ENCODE measurements at regions not wholly inside any gene's neighbourhood (a gene's known extent, or its start where the extent isn't known, plus 50 kb on each side); places are given as distances from the start of the nearest gene placed in this dataset.

DNA sequence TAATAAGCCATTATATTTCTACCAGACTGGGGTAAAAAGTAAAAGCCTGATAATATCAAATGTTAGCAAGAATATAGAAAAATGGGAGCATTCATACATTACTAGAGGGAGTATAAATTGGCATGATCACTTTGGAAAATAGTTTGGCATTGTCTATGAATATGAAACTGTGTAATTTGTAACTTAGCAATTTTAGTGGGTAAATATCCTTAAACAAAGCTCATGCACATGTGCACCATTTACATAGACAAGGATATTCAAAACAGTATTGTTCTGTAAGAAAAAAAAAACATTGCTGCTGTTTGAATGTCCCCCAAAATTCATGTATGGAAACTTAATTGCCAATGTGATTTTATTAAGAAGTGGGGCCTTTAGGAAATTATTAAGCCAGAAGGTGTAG lies 166.4 kb upstream of the SLC27A6 start:
- Histone ChIP-seq H3K27ac (ENCODE audit: low read depth in 2 of 2, low read length in 1 of 2) (no peak overlapping the region), H3K27me3 (ENCODE audit: control insufficient read depth in 1 of 2, insufficient read depth in 2 of 2, low read length in 2 of 2) (no peaks in the 10 kb centered on the region), H3K4me3 (ENCODE audit: low read depth in 1 of 2, low read length in 2 of 2) (no peak overlapping the region), H3K4me1 (ENCODE audit: control insufficient read depth in 2 of 2, insufficient read depth in 2 of 2, low read length in 1 of 2) (no peaks in the 10 kb centered on the region), H3K9me3 (ENCODE audit: control insufficient read depth in 2 of 2, insufficient read depth in 1 of 2, low read depth in 1 of 2, low read length in 1 of 2) (no peaks in the 10 kb centered on the region), H3K36me3 (ENCODE audit: control insufficient read depth in 2 of 2, insufficient read depth in 2 of 2, low read length in 1 of 2) (no peaks in the 10 kb centered on the region)

GRCh38 chr5:128799945-128800344 lies 165.3 kb upstream of the SLC27A6 start:
- Histone ChIP-seq H3K36me3 (ENCODE audit: control insufficient read depth in 2 of 2, insufficient read depth in 2 of 2, low read length in 1 of 2) (no peaks in the 10 kb centered on the region), H3K9me3 (ENCODE audit: control insufficient read depth in 2 of 2, insufficient read depth in 1 of 2, low read depth in 1 of 2, low read length in 1 of 2) (no peaks in the 10 kb centered on the region)
- 85 to 94% methylated on average over 4 of the region's 4 CpGs for WGBS, 2 donors

GRCh38 chr5:128800377-128800776 lies 164.9 kb upstream of the SLC27A6 start:
- Histone ChIP-seq H3K4me3 (ENCODE audit: low read depth in 1 of 2, low read length in 2 of 2) (no peak overlapping the region), H3K27ac (ENCODE audit: low read depth in 2 of 2, low read length in 1 of 2) (no peak overlapping the region), H3K36me3 (ENCODE audit: control insufficient read depth in 2 of 2, insufficient read depth in 2 of 2, low read length in 1 of 2) (no peaks in the 10 kb centered on the region), H3K27me3 (ENCODE audit: control insufficient read depth in 1 of 2, insufficient read depth in 2 of 2, low read length in 2 of 2) (no peaks in the 10 kb centered on the region), H3K9me3 (ENCODE audit: control insufficient read depth in 2 of 2, insufficient read depth in 1 of 2, low read depth in 1 of 2, low read length in 1 of 2) (no peaks in the 10 kb centered on the region), H3K4me1 (ENCODE audit: control insufficient read depth in 2 of 2, insufficient read depth in 2 of 2, low read length in 1 of 2) (no peaks in the 10 kb centered on the region)
- 84 to 100% methylated on average over 1 of the region's 1 CpG for WGBS, 2 donors

More at GRCh38 chr5:128799945-128800344, 165.3 kb upstream of the SLC27A6 start:
- H3K4me1 ChIP-seq (ENCODE audit: control insufficient read depth in 2 of 2, insufficient read depth in 2 of 2, low read length in 1 of 2): no peaks in the 10 kb centered on the region
- no peak overlapping the region for H3K27ac ChIP-seq (ENCODE audit: low read depth in 2 of 2, low read length in 1 of 2)
- H3K27me3 ChIP-seq (ENCODE audit: control insufficient read depth in 1 of 2, insufficient read depth in 2 of 2, low read length in 2 of 2): no peaks in the 10 kb centered on the region
- no peak overlapping the region for H3K4me3 ChIP-seq (ENCODE audit: low read depth in 1 of 2, low read length in 2 of 2)

DNA sequence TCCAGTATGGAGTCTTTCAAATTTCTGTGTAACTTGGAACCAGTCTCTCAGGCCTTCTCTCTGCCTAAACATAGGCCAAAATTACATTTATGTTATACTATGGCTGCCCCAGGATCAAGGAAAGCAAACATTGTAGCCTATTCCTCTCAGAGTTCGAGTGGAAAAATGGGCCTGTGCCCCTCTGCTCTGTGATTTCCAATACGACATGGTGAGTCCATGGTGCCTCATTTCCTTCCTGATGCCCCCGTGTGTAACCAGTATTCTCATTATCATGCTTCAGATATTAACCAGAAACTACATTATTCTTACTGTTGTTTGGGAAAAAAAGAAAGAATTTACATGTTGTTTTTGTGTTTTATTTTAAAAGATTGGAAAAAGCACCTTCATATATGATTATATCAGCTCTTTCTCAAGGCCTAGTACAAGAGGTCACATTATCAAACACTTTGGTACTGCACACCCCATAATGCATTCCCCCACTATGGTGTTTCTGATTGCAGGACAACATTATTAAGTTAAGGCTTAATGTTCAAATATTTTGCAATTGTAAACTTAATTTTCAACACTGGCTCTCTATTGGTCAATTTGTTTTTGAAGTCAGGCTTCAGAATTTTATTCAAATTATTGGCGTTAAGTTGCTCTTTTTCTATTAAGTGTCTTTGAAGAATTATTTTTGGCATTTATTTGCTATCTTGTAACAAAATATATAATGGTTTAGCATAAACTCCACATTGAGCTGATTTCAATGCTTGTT lies 151.8 kb upstream of the SLC27A6 start:
- Histone ChIP-seq H3K4me1 (ENCODE audit: control insufficient read depth in 2 of 2, insufficient read depth in 2 of 2, low read length in 1 of 2) (no peaks in the 10 kb centered on the region), H3K27me3 (ENCODE audit: control insufficient read depth in 1 of 2, insufficient read depth in 2 of 2, low read length in 2 of 2) (no peaks in the 10 kb centered on the region), H3K4me3 (ENCODE audit: low read depth in 1 of 2, low read length in 2 of 2) (no peak overlapping the region), H3K9me3 (ENCODE audit: control insufficient read depth in 2 of 2, insufficient read depth in 1 of 2, low read depth in 1 of 2, low read length in 1 of 2) (no peaks in the 10 kb centered on the region), H3K27ac (ENCODE audit: low read depth in 2 of 2, low read length in 1 of 2) (no peak overlapping the region), H3K36me3 (ENCODE audit: control insufficient read depth in 2 of 2, insufficient read depth in 2 of 2, low read length in 1 of 2) (no peaks in the 10 kb centered on the region)
- WGBS, 2 donors: 77 to 84% methylated on average over 4 of the region's 4 CpGs

- Histone ChIP-seq H3K27me3 (ENCODE audit: control insufficient read depth in 1 of 2, insufficient read depth in 2 of 2, low read length in 2 of 2) (no peaks in the 10 kb centered on the region), H3K4me1 (ENCODE audit: control insufficient read depth in 2 of 2, insufficient read depth in 2 of 2, low read length in 1 of 2) (no peaks in the 10 kb centered on the region), H3K4me3 (ENCODE audit: low read depth in 1 of 2, low read length in 2 of 2) (no peak overlapping the region), H3K27ac (ENCODE audit: low read depth in 2 of 2, low read length in 1 of 2) (no peak overlapping the region), H3K36me3 (ENCODE audit: control insufficient read depth in 2 of 2, insufficient read depth in 2 of 2, low read length in 1 of 2) (no peaks in the 10 kb centered on the region), H3K9me3 (ENCODE audit: control insufficient read depth in 2 of 2, insufficient read depth in 1 of 2, low read depth in 1 of 2, low read length in 1 of 2) (no peaks in the 10 kb centered on the region)
- WGBS, 2 donors: 64 to 74% methylated on average over 5 of the region's 5 CpGs
Observed at GRCh38 chr5:128815201-128815600, 150.1 kb upstream of the SLC27A6 start.

GRCh38 chr5:128825826-128826225 lies 139.5 kb upstream of the SLC27A6 start:
- H3K4me1 ChIP-seq (ENCODE audit: control insufficient read depth in 2 of 2, insufficient read depth in 2 of 2, low read length in 1 of 2): no peaks in the 10 kb centered on the region
- no peak overlapping the region for H3K27ac ChIP-seq (ENCODE audit: low read depth in 2 of 2, low read length in 1 of 2)
- 56 to 60% methylated on average over 1 of the region's 1 CpG for WGBS, 2 donors
- no peak overlapping the region for H3K4me3 ChIP-seq (ENCODE audit: low read depth in 1 of 2, low read length in 2 of 2)
- no peaks in the 10 kb centered on the region for H3K36me3 ChIP-seq (ENCODE audit: control insufficient read depth in 2 of 2, insufficient read depth in 2 of 2, low read length in 1 of 2)
- H3K9me3 ChIP-seq (ENCODE audit: control insufficient read depth in 2 of 2, insufficient read depth in 1 of 2, low read depth in 1 of 2, low read length in 1 of 2): no peaks in the 10 kb centered on the region
- no peaks in the 10 kb centered on the region for H3K27me3 ChIP-seq (ENCODE audit: control insufficient read depth in 1 of 2, insufficient read depth in 2 of 2, low read length in 2 of 2)

DNA sequence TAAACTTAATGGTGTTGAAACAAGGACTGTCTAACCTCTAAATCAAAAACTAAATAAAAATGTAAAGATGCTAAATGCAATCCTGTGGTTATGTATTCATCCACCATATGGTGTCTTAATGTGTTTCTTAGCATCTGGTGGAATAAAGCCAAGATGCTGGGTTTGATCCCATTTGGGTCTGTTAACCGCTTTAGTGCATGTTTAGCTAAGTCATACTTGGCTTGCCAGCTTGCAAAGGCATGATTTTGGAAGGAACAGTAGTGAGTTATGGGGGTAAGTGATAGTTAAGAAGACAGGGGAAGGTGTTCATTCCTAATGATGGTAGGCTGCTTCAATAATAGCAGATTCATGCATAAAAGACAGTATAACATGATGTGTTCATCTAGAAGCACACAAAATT lies 139.0 kb upstream of the SLC27A6 start:
- Histone ChIP-seq H3K4me1 (ENCODE audit: control insufficient read depth in 2 of 2, insufficient read depth in 2 of 2, low read length in 1 of 2) (no peaks in the 10 kb centered on the region), H3K9me3 (ENCODE audit: control insufficient read depth in 2 of 2, insufficient read depth in 1 of 2, low read depth in 1 of 2, low read length in 1 of 2) (no peaks in the 10 kb centered on the region), H3K27me3 (ENCODE audit: control insufficient read depth in 1 of 2, insufficient read depth in 2 of 2, low read length in 2 of 2) (no peaks in the 10 kb centered on the region), H3K36me3 (ENCODE audit: control insufficient read depth in 2 of 2, insufficient read depth in 2 of 2, low read length in 1 of 2) (no peaks in the 10 kb centered on the region), H3K4me3 (ENCODE audit: low read depth in 1 of 2, low read length in 2 of 2) (no peak overlapping the region), H3K27ac (ENCODE audit: low read depth in 2 of 2, low read length in 1 of 2) (no peak overlapping the region)
- WGBS, 2 donors: 75 to 86% methylated on average over 1 of the region's 1 CpG

GRCh38 chr5:128836571-128836970 lies 128.7 kb upstream of the SLC27A6 start:
- H3K27me3 ChIP-seq (ENCODE audit: control insufficient read depth in 1 of 2, insufficient read depth in 2 of 2, low read length in 2 of 2): no peaks in the 10 kb centered on the region
- 39 to 51% methylated on average over 5 of the region's 5 CpGs for WGBS, 2 donors
- no peak overlapping the region for H3K27ac ChIP-seq (ENCODE audit: low read depth in 2 of 2, low read length in 1 of 2)
- no peaks in the 10 kb centered on the region for H3K9me3 ChIP-seq (ENCODE audit: control insufficient read depth in 2 of 2, insufficient read depth in 1 of 2, low read depth in 1 of 2, low read length in 1 of 2)
- H3K4me3 ChIP-seq (ENCODE audit: low read depth in 1 of 2, low read length in 2 of 2): no peak overlapping the region
- H3K4me1 ChIP-seq (ENCODE audit: control insufficient read depth in 2 of 2, insufficient read depth in 2 of 2, low read length in 1 of 2): no peaks in the 10 kb centered on the region
- no peaks in the 10 kb centered on the region for H3K36me3 ChIP-seq (ENCODE audit: control insufficient read depth in 2 of 2, insufficient read depth in 2 of 2, low read length in 1 of 2)

- H3K27me3 ChIP-seq (ENCODE audit: control insufficient read depth in 1 of 2, insufficient read depth in 2 of 2, low read length in 2 of 2): no peaks in the 10 kb centered on the region
- no peak overlapping the region for H3K4me3 ChIP-seq (ENCODE audit: low read depth in 1 of 2, low read length in 2 of 2)
- no peaks in the 10 kb centered on the region for H3K9me3 ChIP-seq (ENCODE audit: control insufficient read depth in 2 of 2, insufficient read depth in 1 of 2, low read depth in 1 of 2, low read length in 1 of 2)
- no peaks in the 10 kb centered on the region for H3K36me3 ChIP-seq (ENCODE audit: control insufficient read depth in 2 of 2, insufficient read depth in 2 of 2, low read length in 1 of 2)
- H3K27ac ChIP-seq (ENCODE audit: low read depth in 2 of 2, low read length in 1 of 2): no peak overlapping the region
- H3K4me1 ChIP-seq (ENCODE audit: control insufficient read depth in 2 of 2, insufficient read depth in 2 of 2, low read length in 1 of 2): no peaks in the 10 kb centered on the region
Observed at GRCh38 chr5:128838623-128839022, 126.7 kb upstream of the SLC27A6 start.

- Histone ChIP-seq H3K27ac (ENCODE audit: low read depth in 2 of 2, low read length in 1 of 2) (no peak overlapping the region), H3K27me3 (ENCODE audit: control insufficient read depth in 1 of 2, insufficient read depth in 2 of 2, low read length in 2 of 2) (no peaks in the 10 kb centered on the region), H3K36me3 (ENCODE audit: control insufficient read depth in 2 of 2, insufficient read depth in 2 of 2, low read length in 1 of 2) (no peaks in the 10 kb centered on the region), H3K4me1 (ENCODE audit: control insufficient read depth in 2 of 2, insufficient read depth in 2 of 2, low read length in 1 of 2) (no peaks in the 10 kb centered on the region), H3K4me3 (ENCODE audit: low read depth in 1 of 2, low read length in 2 of 2) (no peak overlapping the region), H3K9me3 (ENCODE audit: control insufficient read depth in 2 of 2, insufficient read depth in 1 of 2, low read depth in 1 of 2, low read length in 1 of 2) (peaks cover 0 to 2% of the 10 kb centered on the region in 2 donors)
Observed at GRCh38 chr5:128842241-128842640, 123.0 kb upstream of the SLC27A6 start.
